GM23338 (cell line): ENCODE measurements at regions not wholly inside any gene's neighbourhood (a gene's known extent, or its start where the extent isn't known, plus 50 kb on each side); places are given as distances from the start of the nearest gene placed in this dataset.
A peak's percentile ranks its signal among the peaks of the same experiment; 100 is the strongest.

ENCODE experiments used
- ATAC-seq: fragments of 200-7000 bp; cut with Tn5 transposase; 3 replicates; pipeline ENCODE4 v1.9.1; 2020
- DNase-seq: peaks from one replicate; pipeline ENCODE4 v3.0.0-alpha.2; 2015; ENCODE audit warnings: low spot score
- H2AFZ ChIP-seq: fragments of 200-600 bp; sonication (generic); 2 replicates; pipeline ENCODE4 v1.8.0; 2016; ENCODE audit warnings: antibody characterized with exemption, mild to moderate bottlenecking, moderate library complexity
- H3F3A ChIP-seq: fragments of 200-600 bp; sonication (generic); replicated peaks from 2 replicates; pipeline ENCODE4 v1.8.0; 2017; ENCODE audit warnings: antibody characterized with exemption, mixed run types, low read depth
- H3K27ac ChIP-seq: fragments of 200-600 bp; sonication (generic); 2 replicates; pipeline ENCODE4 v1.6.1; 2016; ENCODE audit warnings: low read depth
- H3K27me3 ChIP-seq: fragments of 200-600 bp; sonication (generic); 2 replicates; pipeline ENCODE4 v1.8.0; 2016; ENCODE audit warnings: mild to moderate bottlenecking, mixed run types, moderate library complexity; ENCODE audit not compliant: insufficient read depth
- H3K36me3 ChIP-seq: fragments of 200-600 bp; sonication (generic); 2 replicates; pipeline ENCODE4 v1.8.0; 2016; ENCODE audit warnings: mild to moderate bottlenecking; ENCODE audit not compliant: insufficient read depth
- H3K4me1 ChIP-seq: fragments of 200-600 bp; sonication (generic); 2 replicates; pipeline ENCODE4 v1.8.0; 2016; ENCODE audit warnings: mild to moderate bottlenecking, moderate library complexity; ENCODE audit not compliant: insufficient read depth
- H3K4me2 ChIP-seq: fragments of 200-600 bp; sonication (generic); 2 replicates; pipeline ENCODE4 v1.7.1; 2017; ENCODE audit warnings: mixed run types
- H3K4me3 ChIP-seq: fragments of 200-600 bp; sonication (generic); 2 replicates; pipeline ENCODE4 v1.6.1; 2016; ENCODE audit warnings: mixed run types
- H3K79me2 ChIP-seq: fragments of 200-600 bp; sonication (generic); replicated peaks from 2 replicates; pipeline ENCODE4 v1.8.0; 2017; ENCODE audit warnings: mild to moderate bottlenecking; ENCODE audit not compliant: insufficient read depth
- H3K9me2 ChIP-seq: fragments of 200-600 bp; sonication (generic); 2 replicates; pipeline ENCODE4 v1.8.0; 2017; ENCODE audit not compliant: insufficient read depth
- H4K20me1 ChIP-seq: fragments of 200-600 bp; sonication (generic); replicated peaks from 2 replicates; pipeline ENCODE4 v1.8.0; 2017; ENCODE audit warnings: mild to moderate bottlenecking; ENCODE audit not compliant: insufficient read depth
- H3K27ac Mint-ChIP-seq: 2 replicates; pipeline ENCODE4 v1.8.0; 2020; ENCODE audit warnings: inconsistent platforms, mild to moderate bottlenecking, moderate library complexity, mixed read lengths
- H3K27me3 Mint-ChIP-seq: 3 replicates; pipeline ENCODE4 v1.8.0; 2022; ENCODE audit warnings: low read depth, mild to moderate bottlenecking, moderate library complexity, mixed read lengths, inconsistent platforms; ENCODE audit not compliant: insufficient read depth, poor library complexity
- H3K36me3 Mint-ChIP-seq: 3 replicates; pipeline ENCODE4 v1.8.0; 2021; ENCODE audit warnings: low read depth, mild to moderate bottlenecking, inconsistent platforms, moderate library complexity, mixed read lengths
- H3K4me1 Mint-ChIP-seq: 3 replicates; pipeline ENCODE4 v1.8.0; 2020; ENCODE audit warnings: mild to moderate bottlenecking, inconsistent platforms, mixed read lengths
- H3K4me3 Mint-ChIP-seq: 3 replicates; pipeline ENCODE4 v1.8.0; 2021; ENCODE audit warnings: moderate library complexity, mild to moderate bottlenecking, inconsistent platforms, mixed read lengths
- H3K9me3 Mint-ChIP-seq: 3 replicates; pipeline ENCODE4 v1.8.0; 2020; ENCODE audit warnings: moderate library complexity, mild to moderate bottlenecking, inconsistent platforms, mixed read lengths
- CREB1 ChIP-seq: fragments of 250-450 bp; sonication (Bioruptor Pico); IDR thresholded peaks from 2 replicates; pipeline ENCODE4 v1.5.0; 2020; ENCODE audit warnings: low read depth, mild to moderate bottlenecking, moderate library complexity
- CTCF ChIP-seq, 2 experiments: fragments of 200-600 bp in 1 of 2; sonication (generic) in 1 of 2; conservative IDR thresholded peaks; 2 replicates each; pipeline versions ENCODE4 v1.5.1 to v1.6.1; 2016 to 2017; ENCODE audit warnings: antibody characterized with exemption in 2 of 2, low read depth in 2 of 2, mild to moderate bottlenecking in 2 of 2, moderate library complexity in 1 of 2
- EZH2 ChIP-seq: fragments of 200-600 bp; sonication (generic); IDR thresholded peaks from one replicate; pipeline ENCODE4 v1.8.0; 2017; ENCODE audit warnings: antibody characterized with exemption, mild to moderate bottlenecking, low read depth; ENCODE audit not compliant: unreplicated experiment
- JUNB ChIP-seq: IDR thresholded peaks from one replicate; pipeline ENCODE4 v1.6.1; 2016; ENCODE audit warnings: antibody characterized with exemption; ENCODE audit not compliant: unreplicated experiment
- NANOG ChIP-seq: IDR thresholded peaks from 2 replicates; pipeline ENCODE4 v1.6.1; 2016; ENCODE audit warnings: antibody characterized with exemption, borderline replicate concordance
- POLR2AphosphoS5 ChIP-seq: IDR thresholded peaks from 2 replicates; pipeline ENCODE4 v1.6.1; 2016; ENCODE audit warnings: antibody characterized with exemption, low read depth
- STAT1 ChIP-seq: IDR thresholded peaks from one replicate; pipeline ENCODE4 v1.6.1; 2016; ENCODE audit warnings: antibody characterized with exemption; ENCODE audit not compliant: unreplicated experiment
- ZNF114 ChIP-seq: fragments of 250-450 bp; sonication (Bioruptor Pico); IDR thresholded peaks from 2 replicates; pipeline ENCODE4 v1.5.0; 2020; ENCODE audit warnings: mild to moderate bottlenecking, moderate library complexity

DNA sequence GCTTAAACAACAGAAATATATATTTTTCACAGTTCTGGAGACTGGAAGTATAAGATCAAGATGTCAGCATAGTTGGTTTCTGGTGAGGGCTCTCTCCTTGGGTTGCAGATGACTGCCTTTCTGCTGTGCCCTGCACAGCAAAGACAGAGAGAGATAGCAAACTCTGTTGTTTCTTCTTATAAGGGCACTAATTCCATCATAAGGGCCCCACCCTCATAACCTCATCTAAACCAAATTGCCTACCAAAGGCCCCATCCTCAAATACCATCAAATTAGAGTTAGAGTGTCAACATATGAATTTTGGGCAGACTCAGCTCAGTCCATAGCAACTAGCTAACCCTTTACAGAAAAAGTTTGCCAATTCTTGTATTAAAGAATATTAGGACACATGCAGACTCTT is 94.0 kb upstream of the TLK1 start (continued):
- TF ChIP-seq CREB1 (no peak), CTCF (conservative IDR thresholded peaks at IDR 0.05; ENCODE audit: low read depth in 2 of 2) (no peak)

GRCh38 chr2:171253900-171254650 is 93.4 kb upstream of the TLK1 start:
- Histone ChIP-seq H4K20me1 (no peaks in the 10 kb centered on the region), H3K36me3 (no peaks in the 10 kb centered on the region), H3K79me2 (no peaks in the 10 kb centered on the region), H3K27ac (no peak overlapping the region), H3K4me3 (no peak overlapping the region), H2AFZ (no peak overlapping the region), H3K4me2 (no peak overlapping the region), H3F3A (no peaks in the 10 kb centered on the region), H3K4me1 (no peaks in the 10 kb centered on the region), H3K27me3 (no peaks in the 10 kb centered on the region), H3K9me2 (no peaks in the 10 kb centered on the region)
- no peaks in the 10 kb centered on the region for H3K27me3 Mint-ChIP-seq
- H3K4me1 Mint-ChIP-seq: peaks cover 5% of the 10 kb centered on the region
- ATAC-seq (no peak), DNase-seq (peak; percentile 18)
- TF ChIP-seq NANOG (no peak), CTCF (conservative IDR thresholded peaks at IDR 0.05; ENCODE audit: low read depth in 2 of 2) (peak; percentile 2 to 21; a peak in 2 of 4 replicates), POLR2AphosphoS5 (no peak), EZH2 (no peak), JUNB (no peak)
- no peak overlapping the region for H3K27ac Mint-ChIP-seq
- no peaks in the 10 kb centered on the region for H3K36me3 Mint-ChIP-seq
- H3K9me3 Mint-ChIP-seq: peaks cover 1% of the 10 kb centered on the region; the same call in 2 of the 3 replicates
- no peak overlapping the region for H3K4me3 Mint-ChIP-seq

GRCh38 chr2:171253279-171253678 is 92.6 kb upstream of the TLK1 start:
- ATAC-seq: no peak

More at GRCh38 chr2:171253279-171253678, 92.6 kb upstream of the TLK1 start:
- no peaks in the 10 kb centered on the region for H3K79me2 ChIP-seq
- Mint-ChIP-seq H3K27me3 (no peaks in the 10 kb centered on the region), H3K27ac (no peak overlapping the region), H3K9me3 (no peaks in the 10 kb centered on the region; the same call in 2 of the 3 replicates), H3K4me3 (no peak overlapping the region), H3K36me3 (no peaks in the 10 kb centered on the region), H3K4me1 (peaks cover 4% of the 10 kb centered on the region)
- no peak overlapping the region for H3K4me2 ChIP-seq
- H3F3A ChIP-seq: no peaks in the 10 kb centered on the region
- H3K9me2 ChIP-seq: no peaks in the 10 kb centered on the region
- no peaks in the 10 kb centered on the region for H3K4me1 ChIP-seq
- H3K27me3 ChIP-seq: no peaks in the 10 kb centered on the region
- no peaks in the 10 kb centered on the region for H3K36me3 ChIP-seq
- H3K27ac ChIP-seq: no peak overlapping the region
- DNase-seq: no peak
- no peak overlapping the region for H3K4me3 ChIP-seq
- no peaks in the 10 kb centered on the region for H4K20me1 ChIP-seq
- H2AFZ ChIP-seq: no peak overlapping the region
- TF ChIP-seq STAT1 (no peak), NANOG (no peak), POLR2AphosphoS5 (no peak), ZNF114 (CRISPR knock-in tag) (no peak), EZH2 (no peak)
